ENCODE measurements at regions not wholly inside any gene's neighbourhood (a gene's known extent, or its start where the extent isn't known, plus 50 kb on each side); places are given as distances from the start of the nearest gene placed in this dataset.

DNA sequence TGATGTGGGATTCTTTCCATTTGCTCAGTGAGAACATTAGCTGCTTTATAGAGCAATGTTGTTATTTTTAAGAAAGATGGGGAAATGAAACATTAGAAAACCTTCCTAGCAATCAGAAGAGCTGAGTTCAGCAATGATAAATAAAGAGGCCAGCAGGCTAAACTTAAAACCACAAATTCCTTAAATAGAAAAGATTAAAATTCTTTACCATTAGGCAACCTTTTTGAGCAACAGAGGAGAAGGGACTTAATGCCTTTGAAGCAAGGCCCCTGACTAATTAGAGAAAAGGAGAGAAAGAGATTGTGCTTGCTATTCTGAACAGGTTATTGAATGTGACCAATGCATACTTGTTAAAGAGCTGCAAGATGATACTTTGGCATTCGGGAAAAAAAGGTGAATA is 160.8 kb upstream of the LMO3 start:
- Histone ChIP-seq H3K9me2 (ENCODE audit: low read depth, low read length) (no peaks in the 10 kb centered on the region), H3K36me3 (ENCODE audit: insufficient read depth, low read length) (no peaks in the 10 kb centered on the region), H3K79me2 (ENCODE audit: insufficient read depth, low read length) (no peaks in the 10 kb centered on the region), H3K27ac (ENCODE audit: low read depth, low read length, poor library complexity, severe bottlenecking) (no peak overlapping the region), H3K9ac (ENCODE audit: low read length) (no peak overlapping the region), H4K20me1 (ENCODE audit: insufficient read depth, low read length) (no peaks in the 10 kb centered on the region), H2AFZ (ENCODE audit: low read length) (no peak overlapping the region), H3K9me3 (ENCODE audit: low read length) (no peaks in the 10 kb centered on the region), H3K27me3 (ENCODE audit: insufficient read depth, low read length) (no peaks in the 10 kb centered on the region), H3K4me2 (ENCODE audit: low read length) (no peak overlapping the region), H3K4me3 (ENCODE audit: low read depth, low read length, poor library complexity, severe bottlenecking) (no peak overlapping the region), H3K4me1 (ENCODE audit: insufficient read depth, low read length, severe bottlenecking) (no peaks in the 10 kb centered on the region), H3F3A (ENCODE audit: insufficient read depth, low read length) (no peaks in the 10 kb centered on the region)
- TF ChIP-seq, protein P1, sequence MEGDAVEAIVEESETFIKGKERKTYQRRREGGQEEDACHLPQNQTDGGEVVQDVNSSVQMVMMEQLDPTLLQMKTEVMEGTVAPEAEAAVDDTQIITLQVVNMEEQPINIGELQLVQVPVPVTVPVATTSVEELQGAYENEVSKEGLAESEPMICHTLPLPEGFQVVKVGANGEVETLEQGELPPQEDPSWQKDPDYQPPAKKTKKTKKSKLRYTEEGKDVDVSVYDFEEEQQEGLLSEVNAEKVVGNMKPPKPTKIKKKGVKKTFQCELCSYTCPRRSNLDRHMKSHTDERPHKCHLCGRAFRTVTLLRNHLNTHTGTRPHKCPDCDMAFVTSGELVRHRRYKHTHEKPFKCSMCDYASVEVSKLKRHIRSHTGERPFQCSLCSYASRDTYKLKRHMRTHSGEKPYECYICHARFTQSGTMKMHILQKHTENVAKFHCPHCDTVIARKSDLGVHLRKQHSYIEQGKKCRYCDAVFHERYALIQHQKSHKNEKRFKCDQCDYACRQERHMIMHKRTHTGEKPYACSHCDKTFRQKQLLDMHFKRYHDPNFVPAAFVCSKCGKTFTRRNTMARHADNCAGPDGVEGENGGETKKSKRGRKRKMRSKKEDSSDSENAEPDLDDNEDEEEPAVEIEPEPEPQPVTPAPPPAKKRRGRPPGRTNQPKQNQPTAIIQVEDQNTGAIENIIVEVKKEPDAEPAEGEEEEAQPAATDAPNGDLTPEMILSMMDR (IDR thresholded peaks at IDR 0.05; ENCODE audit: low read length): no peak
- TF ChIP-seq EZH2 (IDR thresholded peaks at IDR 0.05; ENCODE audit: borderline replicate concordance, low read length): no peak

DNA sequence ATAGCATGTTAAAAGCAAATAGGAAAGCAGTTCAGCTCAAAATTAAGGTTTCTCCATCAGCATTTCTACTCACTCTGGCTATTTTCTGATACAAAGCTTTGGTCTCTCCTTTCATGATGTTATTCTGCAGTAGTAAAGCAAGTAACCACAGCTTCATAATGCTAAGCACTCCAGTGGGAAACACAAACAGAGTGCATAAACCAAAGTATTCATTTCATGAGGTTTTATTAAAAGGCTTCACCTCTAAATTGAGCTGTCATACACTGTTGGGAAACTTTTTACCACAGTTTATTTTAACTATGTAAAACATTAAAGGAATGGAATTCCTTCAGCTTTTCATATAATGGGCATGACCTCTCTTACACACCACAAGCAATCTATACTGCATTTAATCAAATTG is 157.9 kb upstream of the LMO3 start:
- TF ChIP-seq, protein P1 (IDR thresholded peaks at IDR 0.05; ENCODE audit: low read length): no peak
- Histone ChIP-seq H4K20me1 (ENCODE audit: insufficient read depth, low read length) (no peaks in the 10 kb centered on the region), H3K79me2 (ENCODE audit: insufficient read depth, low read length) (no peaks in the 10 kb centered on the region), H3K4me2 (ENCODE audit: low read length) (no peak overlapping the region), H3K27ac (ENCODE audit: low read depth, low read length, poor library complexity, severe bottlenecking) (no peak overlapping the region), H3K4me3 (ENCODE audit: low read depth, low read length, poor library complexity, severe bottlenecking) (no peak overlapping the region), H3K4me1 (ENCODE audit: insufficient read depth, low read length, severe bottlenecking) (no peaks in the 10 kb centered on the region), H3K9me3 (ENCODE audit: low read length) (no peaks in the 10 kb centered on the region), H3K27me3 (ENCODE audit: insufficient read depth, low read length) (no peaks in the 10 kb centered on the region), H2AFZ (ENCODE audit: low read length) (no peak overlapping the region), H3F3A (ENCODE audit: insufficient read depth, low read length) (no peaks in the 10 kb centered on the region), H3K9ac (ENCODE audit: low read length) (no peak overlapping the region), H3K9me2 (ENCODE audit: low read depth, low read length) (no peaks in the 10 kb centered on the region), H3K36me3 (ENCODE audit: insufficient read depth, low read length) (no peaks in the 10 kb centered on the region)

DNA sequence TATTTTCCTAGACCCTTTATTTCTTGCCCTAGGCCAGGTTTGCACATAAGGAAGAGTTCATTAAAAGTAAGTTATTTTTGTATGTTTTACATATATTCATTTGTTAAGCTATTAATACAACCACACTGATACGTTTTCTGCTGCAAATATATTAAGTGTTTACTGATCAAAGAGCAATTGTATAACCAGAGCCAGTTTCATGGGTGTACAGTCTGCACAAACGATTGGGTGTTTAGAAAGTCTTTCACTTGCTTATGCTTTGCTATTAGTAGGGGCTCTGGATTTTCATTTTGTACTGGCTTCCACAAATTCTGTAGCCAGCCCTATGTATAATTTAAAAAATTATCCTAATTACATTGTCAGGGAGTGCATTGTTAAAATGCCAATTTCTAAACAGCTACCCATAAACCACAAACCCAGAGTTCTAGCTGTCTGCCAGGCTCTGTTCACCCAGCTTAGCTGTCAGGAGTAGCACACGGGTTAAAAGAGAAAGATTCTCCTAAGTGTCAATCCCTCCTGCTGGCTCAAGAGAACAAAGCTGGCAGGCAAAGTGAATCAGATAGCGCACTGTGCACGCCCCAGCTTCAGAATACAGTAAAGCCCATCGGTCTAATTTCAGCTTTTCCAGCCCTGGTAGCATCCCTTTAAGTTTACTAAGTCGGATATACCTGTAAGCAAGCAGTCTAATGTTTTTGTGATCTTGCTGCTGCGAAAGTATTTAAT is 151.0 kb upstream of the LMO3 start:
- Histone ChIP-seq H3K79me2 (ENCODE audit: insufficient read depth, low read length) (no peaks in the 10 kb centered on the region), H3K36me3 (ENCODE audit: insufficient read depth, low read length) (no peaks in the 10 kb centered on the region), H3K9me2 (ENCODE audit: low read depth, low read length) (no peaks in the 10 kb centered on the region), H3K9me3 (ENCODE audit: low read length) (no peaks in the 10 kb centered on the region), H3K27me3 (ENCODE audit: insufficient read depth, low read length) (no peaks in the 10 kb centered on the region), H3K4me1 (ENCODE audit: insufficient read depth, low read length, severe bottlenecking) (no peaks in the 10 kb centered on the region), H4K20me1 (ENCODE audit: insufficient read depth, low read length) (no peaks in the 10 kb centered on the region), H2AFZ (ENCODE audit: low read length) (no peak overlapping the region), H3K4me2 (ENCODE audit: low read length) (no peak overlapping the region), H3K27ac (ENCODE audit: low read depth, low read length, poor library complexity, severe bottlenecking) (no peak overlapping the region), H3F3A (ENCODE audit: insufficient read depth, low read length) (no peaks in the 10 kb centered on the region), H3K4me3 (ENCODE audit: low read depth, low read length, poor library complexity, severe bottlenecking) (no peak overlapping the region), H3K9ac (ENCODE audit: low read length) (no peak overlapping the region)
- TF ChIP-seq EZH2 (IDR thresholded peaks at IDR 0.05; ENCODE audit: borderline replicate concordance, low read length): no peak
- TF ChIP-seq, protein P1 (IDR thresholded peaks at IDR 0.05; ENCODE audit: low read length): no peak
